Caco-2 (cell line): ENCODE measurements at regions not wholly inside any gene's neighbourhood (a gene's known extent, or its start where the extent isn't known, plus 50 kb on each side); places are given as distances from the start of the nearest gene placed in this dataset.

Experiments used
- BruUV-seq: library from RNA; stranded (reverse); fragments of 400-500 nt; replicated peaks from 2 replicates; lab custom pipeline; 2021; lab: Mats Ljungman, UMichigan
- CTCF ChIA-PET: fragments of 300-600 bp; sonication (Branson Sonifier 250); formaldehyde crosslinking; loops from one replicate; lab custom pipeline; 2022; ENCODE audit warnings: antibody characterized with exemption; lab: Charles Lee
- POLR2A ChIA-PET: fragments of 300-600 bp; sonication (Branson Sonifier 250); formaldehyde crosslinking; loops from one replicate; lab custom pipeline; 2022; ENCODE audit warnings: antibody characterized with exemption; lab: Charles Lee
- DNase-seq, 2 experiments: peaks; one replicate each; pipeline versions ENCODE4 v3.0.0 to v3.0.0-alpha.2; 2020 to 2022
- H3K27me3 ChIP-seq: replicated peaks from 2 replicates; pipeline ENCODE4 v1.6.0; 2011; ENCODE audit warnings: low read length; ENCODE audit not compliant: control insufficient read depth, insufficient read depth
- H3K36me3 ChIP-seq: 2 replicates; pipeline ENCODE4 v1.5.1; 2011; ENCODE audit warnings: low read length; ENCODE audit not compliant: control insufficient read depth, insufficient read depth
- H3K4me1 ChIP-seq: fragments of 250-450 bp; sonication (Bioruptor Pico); 2 replicates; pipeline ENCODE4 v1.5.1; 2020; ENCODE audit warnings: mild to moderate bottlenecking
- H3K4me3 ChIP-seq: 2 replicates; pipeline ENCODE4 v1.5.1; 2011; ENCODE audit warnings: low read depth, mild to moderate bottlenecking, control low read depth, low read length
- H3K9me3 ChIP-seq: fragments of 250-450 bp; sonication (Bioruptor Pico); 2 replicates; pipeline ENCODE4 v1.5.1; 2020; ENCODE audit warnings: mild to moderate bottlenecking, moderate library complexity
- H3K27ac Mint-ChIP-seq: one replicate; pipeline ENCODE4 v1.8.0; 2022; ENCODE audit warnings: mixed read lengths; ENCODE audit not compliant: unreplicated experiment
- H3K27me3 Mint-ChIP-seq: one replicate; pipeline ENCODE4 v1.8.0; 2022; ENCODE audit warnings: mixed read lengths; ENCODE audit not compliant: insufficient read depth, unreplicated experiment
- H3K36me3 Mint-ChIP-seq: one replicate; pipeline ENCODE4 v1.8.0; 2022; ENCODE audit warnings: mild to moderate bottlenecking, mixed read lengths; ENCODE audit not compliant: insufficient read depth, unreplicated experiment
- H3K4me1 Mint-ChIP-seq: one replicate; pipeline ENCODE4 v1.8.0; 2022; ENCODE audit warnings: low read depth, mixed read lengths; ENCODE audit not compliant: unreplicated experiment
- H3K4me3 Mint-ChIP-seq: one replicate; pipeline ENCODE4 v1.8.0; 2022; ENCODE audit warnings: mild to moderate bottlenecking, moderate library complexity, mixed read lengths; ENCODE audit not compliant: unreplicated experiment
- H3K9me3 Mint-ChIP-seq: one replicate; pipeline ENCODE4 v1.8.0; 2022; ENCODE audit warnings: mixed read lengths; ENCODE audit not compliant: unreplicated experiment
- CTCF ChIP-seq, 2 experiments: fragments of 200-600 bp in 1 of 2; IDR thresholded peaks; 1 replicate in 1 of 2; 2 replicates in 1 of 2; pipeline versions ENCODE4 v1.5.1 to v1.8.0; 2011 to 2022; ENCODE audit warnings: antibody characterized with exemption in 1 of 2, control low read depth in 1 of 2, inconsistent platforms in 1 of 2, low read depth in 1 of 2, low read length in 1 of 2, mild to moderate bottlenecking in 1 of 2, moderate library complexity in 1 of 2; ENCODE audit not compliant: insufficient read depth in 1 of 2, severe bottlenecking in 1 of 2, unreplicated experiment in 1 of 2
- intact Hi-C: fragments of 100-400 bp; cut with micrococcal nuclease; formaldehyde crosslinking; loops from one replicate; pipeline ENCODE4 v1.10.0; 2022; ENCODE audit not compliant: unreplicated experiment

GRCh38 chr11:37182031-37182430 lies 584.0 kb upstream of the RAG2 start:
- DNase-seq: no peak
- H3K27me3 Mint-ChIP-seq: no peaks in the 10 kb centered on the region
- ChIA-PET CTCF (no interaction called here), POLR2A (no interaction called here)
- peaks cover 18% of the 10 kb centered on the region for H3K9me3 Mint-ChIP-seq
- no peak overlapping the region for H3K27ac Mint-ChIP-seq
- no peak overlapping the region for H3K4me3 Mint-ChIP-seq
- TF ChIP-seq CTCF (IDR thresholded peaks at IDR 0.05; ENCODE audit: insufficient read depth in 1 of 2, low read depth in 1 of 2, low read length in 1 of 2, severe bottlenecking in 1 of 2, unreplicated experiment in 1 of 2): no peak
- intact Hi-C loops: no loop called here
- Histone ChIP-seq H3K36me3 (no peaks in the 10 kb centered on the region), H3K9me3 (no peaks in the 10 kb centered on the region), H3K4me3 (no peak overlapping the region), H3K4me1 (0 out of 2 replicates have a peak, but pooled peaks cover 3% of the 10 kb centered on the region), H3K27me3 (no peaks in the 10 kb centered on the region)
- H3K4me1 Mint-ChIP-seq: no peaks in the 10 kb centered on the region
- BruUV-seq: no TSS peak
- H3K36me3 Mint-ChIP-seq: no peaks in the 10 kb centered on the region

GRCh38 chr11:37177721-37178120 lies 579.7 kb upstream of the RAG2 start:
- Mint-ChIP-seq H3K4me3 (no peak overlapping the region), H3K27me3 (no peaks in the 10 kb centered on the region), H3K9me3 (peaks cover 18% of the 10 kb centered on the region), H3K36me3 (no peaks in the 10 kb centered on the region), H3K27ac (no peak overlapping the region), H3K4me1 (no peaks in the 10 kb centered on the region)
- no peak for DNase-seq
- Histone ChIP-seq H3K27me3 (no peaks in the 10 kb centered on the region), H3K36me3 (no peaks in the 10 kb centered on the region), H3K4me3 (no peak overlapping the region), H3K4me1 (0 out of 2 replicates have a peak, but pooled peaks cover 3% of the 10 kb centered on the region), H3K9me3 (no peaks in the 10 kb centered on the region)
- no TSS peak for BruUV-seq
- ChIA-PET CTCF (no interaction called here), POLR2A (no interaction called here)
- intact Hi-C loops: no loop called here
- TF ChIP-seq CTCF (IDR thresholded peaks at IDR 0.05; ENCODE audit: insufficient read depth in 1 of 2, low read depth in 1 of 2, low read length in 1 of 2, severe bottlenecking in 1 of 2, unreplicated experiment in 1 of 2): no peak

- ChIA-PET CTCF (no interaction called here), POLR2A (no interaction called here)
- H3K36me3 Mint-ChIP-seq: no peaks in the 10 kb centered on the region
- Histone ChIP-seq H3K9me3 (no peaks in the 10 kb centered on the region), H3K27me3 (no peaks in the 10 kb centered on the region), H3K4me3 (no peak overlapping the region), H3K4me1 (peaks cover 8% of the 10 kb centered on the region), H3K36me3 (no peaks in the 10 kb centered on the region)
- no peak for TF ChIP-seq CTCF (IDR thresholded peaks at IDR 0.05; ENCODE audit: insufficient read depth in 1 of 2, low read depth in 1 of 2, low read length in 1 of 2, severe bottlenecking in 1 of 2, unreplicated experiment in 1 of 2)
- peaks cover 8% of the 10 kb centered on the region for H3K4me1 Mint-ChIP-seq
- no peak for DNase-seq
- no peaks in the 10 kb centered on the region for H3K9me3 Mint-ChIP-seq
- BruUV-seq: no TSS peak
- no peaks in the 10 kb centered on the region for H3K27me3 Mint-ChIP-seq
- no peak overlapping the region for H3K4me3 Mint-ChIP-seq
- intact Hi-C loops: no loop called here
- H3K27ac Mint-ChIP-seq: no peak overlapping the region
Observed at GRCh38 chr11:37171451-37171850, 573.4 kb upstream of the RAG2 start.
